Activated CD8-positive, alpha-beta memory T cell treated with anti-CD3 and anti-CD28 coated beads, Interleukin-2, amount 50 U/mL, for 24 hours (primary cell): ENCODE measurements at regions not wholly inside any gene's neighbourhood (a gene's known extent, or its start where the extent isn't known, plus 50 kb on each side); places are given as distances from the start of the nearest gene placed in this dataset.
"Not testable (repeated sequence)": the region's sequence is repeated elsewhere in the genome, so short reads cannot be mapped to it uniquely, and the experiment has no call there.

ENCODE experiments used
- DNase-seq: peaks from one replicate; pipeline ENCODE4 v3.0.0-alpha.2; 2020; ENCODE audit errors: extremely low read depth

GRCh38 chr1:239987103-239987745 lies 104.5 kb upstream of the FMN2 start:
- no peak for DNase-seq

GRCh38 chr1:239989990-239990389 lies 101.7 kb upstream of the FMN2 start:
- no peak for DNase-seq

- not testable (repeated sequence) for DNase-seq
Measured at GRCh38 chr1:239992566-239992965, 99.1 kb upstream of the FMN2 start.

- DNase-seq: no peak
Measured at GRCh38 chr1:239993366-239993765, 98.3 kb upstream of the FMN2 start.

GRCh38 chr1:239995281-239995680 lies 96.4 kb upstream of the FMN2 start:
- no peak for DNase-seq

- DNase-seq: no peak
Measured at GRCh38 chr1:239997160-239997514, 94.5 kb upstream of the FMN2 start.

- DNase-seq: no peak
Measured at GRCh38 chr1:239997515-239998311, 94.0 kb upstream of the FMN2 start.

GRCh38 chr1:239998312-239998649 lies 93.4 kb upstream of the FMN2 start:
- no peak for DNase-seq

- DNase-seq: no peak
Measured at GRCh38 chr1:239999170-239999569, 92.5 kb upstream of the FMN2 start.

- no peak for DNase-seq
Measured at GRCh38 chr1:240000634-240001033, 91.0 kb upstream of the FMN2 start.

GRCh38 chr1:240001177-240001740 lies 90.4 kb upstream of the FMN2 start:
- no peak for DNase-seq

GRCh38 chr1:240004086-240004749 lies 87.5 kb upstream of the FMN2 start:
- no peak for DNase-seq

- DNase-seq: no peak
Measured at GRCh38 chr1:240005997-240006650, 85.6 kb upstream of the FMN2 start.

- DNase-seq: no peak
Measured at GRCh38 chr1:240008298-240008697, 83.4 kb upstream of the FMN2 start.

- DNase-seq: no peak
Measured at GRCh38 chr1:240014051-240014450, 77.6 kb upstream of the FMN2 start.

GRCh38 chr1:240018617-240019016 lies 73.1 kb upstream of the FMN2 start:
- no peak for DNase-seq

- DNase-seq: no peak
Measured at GRCh38 chr1:240019524-240019923, 72.2 kb upstream of the FMN2 start.

GRCh38 chr1:240020871-240021270 lies 70.8 kb upstream of the FMN2 start:
- DNase-seq: no peak

- DNase-seq: no peak
Measured at GRCh38 chr1:240021709-240022108, 70.0 kb upstream of the FMN2 start.

GRCh38 chr1:240027059-240027462 lies 64.6 kb upstream of the FMN2 start:
- DNase-seq: no peak

- DNase-seq: no peak
Measured at GRCh38 chr1:240029418-240029817, 62.3 kb upstream of the FMN2 start.

- DNase-seq: no peak
Measured at GRCh38 chr1:240030236-240030635, 61.4 kb upstream of the FMN2 start.
